ENCODE measurements at regions not wholly inside any gene's neighbourhood (a gene's known extent, or its start where the extent isn't known, plus 50 kb on each side); places are given as distances from the start of the nearest gene placed in this dataset.

GRCh38 chr12:19710811-19711793 is 271.8 kb downstream of the AEBP2 start:
- DNase-seq (ENCODE audit: low read depth in 2 of 2), result no peak

GRCh38 chr12:19712041-19712440 is 272.7 kb downstream of the AEBP2 start:
- DNase-seq (ENCODE audit: low read depth in 2 of 2), result no peak

- DNase-seq (ENCODE audit: low read depth in 2 of 2), result no peak
These were observed 279.1 kb downstream of the AEBP2 start for GRCh38 chr12:19718401-19718800.

- no peak for DNase-seq (ENCODE audit: low read depth in 2 of 2)
These were observed 280.4 kb downstream of the AEBP2 start for GRCh38 chr12:19719672-19720071.

- no peak for DNase-seq (ENCODE audit: low read depth in 2 of 2)
These were observed 286.8 kb downstream of the AEBP2 start for GRCh38 chr12:19726122-19726521.

- no peak for DNase-seq (ENCODE audit: low read depth in 2 of 2)
These were observed 287.3 kb downstream of the AEBP2 start for GRCh38 chr12:19726592-19726991.

- DNase-seq (ENCODE audit: low read depth in 2 of 2), result no peak
These were observed 297.7 kb downstream of the AEBP2 start for GRCh38 chr12:19737019-19737418.

GRCh38 chr12:19739195-19739776 is 300.0 kb downstream of the AEBP2 start:
- peak in 1 of 2 donors; percentile 2 for DNase-seq (ENCODE audit: low read depth in 2 of 2)

- DNase-seq (ENCODE audit: low read depth in 2 of 2), result no peak
These were observed 301.3 kb downstream of the AEBP2 start for GRCh38 chr12:19740472-19741131.

GRCh38 chr12:19741132-19741489 is 301.8 kb downstream of the AEBP2 start:
- DNase-seq (ENCODE audit: low read depth in 2 of 2), result no peak

GRCh38 chr12:19744705-19745218 is 305.5 kb downstream of the AEBP2 start:
- no peak for DNase-seq (ENCODE audit: low read depth in 2 of 2)

- no peak for DNase-seq (ENCODE audit: low read depth in 2 of 2)
These were observed 307.2 kb downstream of the AEBP2 start for GRCh38 chr12:19746471-19746870.

- no peak for DNase-seq (ENCODE audit: low read depth in 2 of 2)
These were observed 310.7 kb downstream of the AEBP2 start for GRCh38 chr12:19749906-19750574.

- DNase-seq (ENCODE audit: low read depth in 2 of 2), result no peak
These were observed 311.8 kb downstream of the AEBP2 start for GRCh38 chr12:19751078-19751477.

GRCh38 chr12:19752712-19753111 is 313.4 kb downstream of the AEBP2 start:
- no peak for DNase-seq (ENCODE audit: low read depth in 2 of 2)

GRCh38 chr12:19755136-19755535 is 315.8 kb downstream of the AEBP2 start:
- no peak for DNase-seq (ENCODE audit: low read depth in 2 of 2)

GRCh38 chr12:19757317-19757877 is 318.1 kb downstream of the AEBP2 start:
- DNase-seq (ENCODE audit: low read depth in 2 of 2), result no peak

GRCh38 chr12:19759227-19759626 is 319.9 kb downstream of the AEBP2 start:
- DNase-seq (ENCODE audit: low read depth in 2 of 2), result no peak

- DNase-seq (ENCODE audit: low read depth in 2 of 2), result no peak
These were observed 321.3 kb downstream of the AEBP2 start for GRCh38 chr12:19760611-19761010.

GRCh38 chr12:19761463-19761862 is 322.2 kb downstream of the AEBP2 start:
- no peak for DNase-seq (ENCODE audit: low read depth in 2 of 2)

- DNase-seq (ENCODE audit: low read depth in 2 of 2), result no peak
These were observed 324.2 kb downstream of the AEBP2 start for GRCh38 chr12:19763488-19763887.

- DNase-seq (ENCODE audit: low read depth in 2 of 2), result no peak
These were observed 325.1 kb downstream of the AEBP2 start for GRCh38 chr12:19764408-19764807.
